Thyroid gland (tissue), 4 donors: ENCODE measurements at regions not wholly inside any gene's neighbourhood (a gene's known extent, or its start where the extent isn't known, plus 50 kb on each side); places are given as distances from the start of the nearest gene placed in this dataset.

ENCODE experiments used
- POLR2A ChIP-seq, 2 donors: fragments of 450-650 bp; IDR thresholded peaks; one replicate each; pipeline ENCODE4 v1.6.1; 2017; ENCODE audit warnings: antibody characterized with exemption in 2 of 2, mild to moderate bottlenecking in 2 of 2, moderate library complexity in 1 of 2
- TF ChIP-seq, protein P1 (sequence below), 6 experiments: fragments of 200-600 bp in 3 of 6; fragments of 450-650 bp in 3 of 6; sonication (generic) in 3 of 6; IDR thresholded peaks; one replicate each; pipeline ENCODE4 v1.5.1; 2016 to 2019; ENCODE audit warnings: antibody characterized with exemption in 6 of 6, mild to moderate bottlenecking in 2 of 6, inconsistent platforms in 1 of 6, moderate library complexity in 1 of 6

DNA sequence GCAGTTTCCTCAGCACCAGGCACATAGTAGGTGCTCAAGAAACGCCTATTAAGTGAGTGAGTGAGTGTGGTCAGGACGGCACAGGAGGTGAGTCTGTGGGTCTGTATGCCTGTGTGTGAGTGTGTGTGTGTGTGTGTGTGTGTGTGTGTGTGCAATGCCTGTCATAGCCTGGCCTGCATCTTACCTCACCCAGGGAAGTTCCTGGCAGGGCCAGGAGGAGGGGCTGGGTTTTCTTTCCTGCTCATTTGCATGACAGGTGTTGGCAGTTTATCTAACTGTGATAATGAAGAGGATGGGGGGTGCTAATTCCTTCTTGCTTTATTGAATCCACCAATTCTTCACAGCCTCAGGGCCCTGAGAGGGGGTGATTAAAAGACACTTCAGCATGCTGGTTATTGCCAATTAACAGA, 146.7 kb upstream of the MLN start:
- TF ChIP-seq, protein P1, sequence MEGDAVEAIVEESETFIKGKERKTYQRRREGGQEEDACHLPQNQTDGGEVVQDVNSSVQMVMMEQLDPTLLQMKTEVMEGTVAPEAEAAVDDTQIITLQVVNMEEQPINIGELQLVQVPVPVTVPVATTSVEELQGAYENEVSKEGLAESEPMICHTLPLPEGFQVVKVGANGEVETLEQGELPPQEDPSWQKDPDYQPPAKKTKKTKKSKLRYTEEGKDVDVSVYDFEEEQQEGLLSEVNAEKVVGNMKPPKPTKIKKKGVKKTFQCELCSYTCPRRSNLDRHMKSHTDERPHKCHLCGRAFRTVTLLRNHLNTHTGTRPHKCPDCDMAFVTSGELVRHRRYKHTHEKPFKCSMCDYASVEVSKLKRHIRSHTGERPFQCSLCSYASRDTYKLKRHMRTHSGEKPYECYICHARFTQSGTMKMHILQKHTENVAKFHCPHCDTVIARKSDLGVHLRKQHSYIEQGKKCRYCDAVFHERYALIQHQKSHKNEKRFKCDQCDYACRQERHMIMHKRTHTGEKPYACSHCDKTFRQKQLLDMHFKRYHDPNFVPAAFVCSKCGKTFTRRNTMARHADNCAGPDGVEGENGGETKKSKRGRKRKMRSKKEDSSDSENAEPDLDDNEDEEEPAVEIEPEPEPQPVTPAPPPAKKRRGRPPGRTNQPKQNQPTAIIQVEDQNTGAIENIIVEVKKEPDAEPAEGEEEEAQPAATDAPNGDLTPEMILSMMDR (IDR thresholded peaks at IDR 0.05): no peak
- no peak for TF ChIP-seq POLR2A (IDR thresholded peaks at IDR 0.05)
